Activated naive CD4-positive, alpha-beta T cell treated with anti-CD3 and anti-CD28 coated beads, Interleukin-2, amount 10 ng/mL, durations not matched to agents 7 days and 5 days (primary cell): ENCODE measurements at regions not wholly inside any gene's neighbourhood (a gene's known extent, or its start where the extent isn't known, plus 50 kb on each side); places are given as distances from the start of the nearest gene placed in this dataset.
"Not testable (repeated sequence)": the region's sequence is repeated elsewhere in the genome, so short reads cannot be mapped to it uniquely, and the experiment has no call there.

ENCODE experiments used
- CTCF ChIA-PET: fragments of 350-600 bp; sonication (Branson Sonifier 250); formaldehyde crosslinking; loops from one replicate; lab custom pipeline; 2021; ENCODE audit warnings: antibody characterized with exemption; lab: Charles Lee
- DNase-seq: peaks from one replicate; pipeline ENCODE4 v3.0.0-alpha.2; 2020
- H3K27ac Mint-ChIP-seq: one replicate; pipeline ENCODE4 v1.8.0; 2021; ENCODE audit warnings: mild to moderate bottlenecking, moderate library complexity, mixed read lengths
- H3K27me3 Mint-ChIP-seq: one replicate; pipeline ENCODE4 v1.8.0; 2021; ENCODE audit warnings: mild to moderate bottlenecking, mixed read lengths
- H3K36me3 Mint-ChIP-seq: one replicate; pipeline ENCODE4 v1.8.0; 2021; ENCODE audit warnings: mixed read lengths
- H3K4me1 Mint-ChIP-seq: one replicate; pipeline ENCODE4 v1.8.0; 2021; ENCODE audit warnings: mixed read lengths
- H3K4me3 Mint-ChIP-seq: one replicate; pipeline ENCODE4 v1.8.0; 2021; ENCODE audit warnings: mild to moderate bottlenecking, moderate library complexity, mixed read lengths
- H3K9me3 Mint-ChIP-seq: one replicate; pipeline ENCODE4 v1.8.0; 2021; ENCODE audit warnings: mixed read lengths

DNA sequence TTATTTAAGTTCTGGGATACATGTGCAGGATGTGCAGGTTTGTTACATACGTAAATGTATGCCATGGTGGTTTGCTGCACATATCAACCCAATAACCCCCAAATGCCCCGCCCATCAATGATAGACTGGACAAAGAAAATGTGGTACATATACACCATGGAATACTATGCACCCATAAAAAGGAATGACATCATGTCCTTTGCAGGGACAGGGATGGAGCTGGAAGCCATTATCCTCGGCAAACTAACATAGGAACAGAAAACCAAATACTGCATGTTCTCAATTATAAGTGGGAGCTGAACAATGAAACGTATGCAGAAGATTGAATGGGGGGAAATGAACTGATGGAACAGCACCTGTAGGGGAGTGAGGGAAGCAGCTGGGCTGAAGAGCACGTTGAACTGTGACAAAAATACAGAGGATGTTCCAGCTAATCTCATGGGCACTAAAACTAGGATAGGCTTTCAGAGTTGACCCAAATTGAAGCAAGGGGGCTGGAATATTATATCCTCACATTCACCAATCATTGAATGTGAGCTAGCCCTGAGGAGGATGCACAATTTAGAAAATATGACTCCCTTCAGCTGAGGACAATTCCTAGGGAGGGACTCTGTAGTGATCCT, 70.5 kb upstream of the OSMR start:
- Mint-ChIP-seq H3K36me3 (no peaks in the 10 kb centered on the region), H3K4me3 (no peak overlapping the region), H3K9me3 (no peaks in the 10 kb centered on the region), H3K27me3 (peaks cover 5% of the 10 kb centered on the region), H3K4me1 (no peaks in the 10 kb centered on the region), H3K27ac (no peak overlapping the region)
- no peak for DNase-seq
- CTCF ChIA-PET, result no interaction called here

DNA sequence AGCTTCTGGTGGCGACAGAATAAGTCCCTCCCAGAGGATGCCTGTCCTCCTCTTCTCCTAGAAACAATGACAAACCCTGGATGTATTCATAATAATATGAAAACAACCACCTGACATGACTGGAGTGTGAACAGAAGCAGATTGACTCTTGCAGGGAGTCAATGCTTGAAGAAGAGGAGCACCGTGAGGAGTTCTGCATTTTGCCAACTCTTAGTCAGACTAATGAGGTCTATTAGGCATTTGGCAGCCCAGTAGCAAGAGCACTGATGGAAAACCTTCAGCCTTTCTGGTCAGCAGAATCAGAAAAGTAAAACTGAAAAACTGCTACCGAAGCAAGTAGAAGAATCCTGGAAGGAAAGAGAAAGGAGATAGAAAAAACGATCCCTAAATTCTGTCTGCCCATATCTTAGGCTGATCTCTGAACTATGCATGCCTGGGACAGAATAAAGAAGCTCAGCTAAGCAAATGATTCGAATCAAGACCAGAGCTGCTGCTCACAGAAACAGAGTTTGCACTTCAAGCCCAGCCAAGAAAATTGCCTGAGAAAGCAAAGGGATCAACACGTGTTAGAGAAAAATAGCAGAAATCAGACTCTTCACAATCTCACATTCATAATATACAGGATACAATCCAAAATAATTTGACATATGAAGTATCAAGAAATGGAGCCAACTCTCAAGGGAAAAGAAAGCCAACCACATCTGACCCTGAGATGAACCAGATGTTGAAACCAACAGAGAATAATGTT, 69.5 kb upstream of the OSMR start:
- Mint-ChIP-seq H3K4me1 (no peaks in the 10 kb centered on the region), H3K9me3 (no peaks in the 10 kb centered on the region), H3K4me3 (no peak overlapping the region), H3K27me3 (peaks cover 3% of the 10 kb centered on the region), H3K36me3 (no peaks in the 10 kb centered on the region), H3K27ac (no peak overlapping the region)
- CTCF ChIA-PET, result no interaction called here
- no peak for DNase-seq

GRCh38 chr5:38777111-38777510, 68.7 kb upstream of the OSMR start:
- Mint-ChIP-seq H3K9me3 (no peaks in the 10 kb centered on the region), H3K4me3 (no peak overlapping the region), H3K27me3 (peaks cover 3% of the 10 kb centered on the region), H3K36me3 (no peaks in the 10 kb centered on the region), H3K4me1 (no peaks in the 10 kb centered on the region), H3K27ac (no peak overlapping the region)
- CTCF ChIA-PET, result no interaction called here
- no peak for DNase-seq

- Mint-ChIP-seq H3K27me3 (no peaks in the 10 kb centered on the region), H3K4me1 (no peaks in the 10 kb centered on the region), H3K4me3 (no peak overlapping the region), H3K27ac (no peak overlapping the region), H3K9me3 (no peaks in the 10 kb centered on the region), H3K36me3 (no peaks in the 10 kb centered on the region)
- CTCF ChIA-PET, result no interaction called here
- DNase-seq, result no peak
These were observed 65.5 kb upstream of the OSMR start for GRCh38 chr5:38780316-38780715.

- H3K36me3 Mint-ChIP-seq, result no peaks in the 10 kb centered on the region
- H3K27ac Mint-ChIP-seq, result no peak overlapping the region
- DNase-seq, result no peak
- CTCF ChIA-PET, result no interaction called here
- H3K4me1 Mint-ChIP-seq, result no peaks in the 10 kb centered on the region
- H3K4me3 Mint-ChIP-seq, result no peak overlapping the region
- H3K27me3 Mint-ChIP-seq, result no peaks in the 10 kb centered on the region
- no peaks in the 10 kb centered on the region for H3K9me3 Mint-ChIP-seq
These were observed 64.9 kb upstream of the OSMR start for GRCh38 chr5:38780945-38781344.

- Mint-ChIP-seq H3K4me3 (no peak overlapping the region), H3K36me3 (no peaks in the 10 kb centered on the region), H3K4me1 (no peaks in the 10 kb centered on the region), H3K9me3 (no peaks in the 10 kb centered on the region), H3K27me3 (peaks cover 4% of the 10 kb centered on the region), H3K27ac (no peak overlapping the region)
- no peak for DNase-seq
- CTCF ChIA-PET, result interaction anchor here (1.1 kb wide), 1 partner anchor 362 kb away, joined by 3 read pairs; no protein-coding TSS in a partner anchor
These were observed 63.5 kb upstream of the OSMR start for GRCh38 chr5:38782180-38782835.

GRCh38 chr5:38783011-38783561, 62.7 kb upstream of the OSMR start:
- Mint-ChIP-seq H3K4me1 (no peaks in the 10 kb centered on the region), H3K27ac (no peak overlapping the region), H3K9me3 (no peaks in the 10 kb centered on the region), H3K36me3 (no peaks in the 10 kb centered on the region), H3K4me3 (no peak overlapping the region), H3K27me3 (peaks cover 4% of the 10 kb centered on the region)
- DNase-seq, result no peak
- CTCF ChIA-PET, result interaction anchor here (1.1 to 1.2 kb wide), 2 partner anchors 363 to 400 kb away, joined by 3 read pairs; no protein-coding TSS in a partner anchor

DNA sequence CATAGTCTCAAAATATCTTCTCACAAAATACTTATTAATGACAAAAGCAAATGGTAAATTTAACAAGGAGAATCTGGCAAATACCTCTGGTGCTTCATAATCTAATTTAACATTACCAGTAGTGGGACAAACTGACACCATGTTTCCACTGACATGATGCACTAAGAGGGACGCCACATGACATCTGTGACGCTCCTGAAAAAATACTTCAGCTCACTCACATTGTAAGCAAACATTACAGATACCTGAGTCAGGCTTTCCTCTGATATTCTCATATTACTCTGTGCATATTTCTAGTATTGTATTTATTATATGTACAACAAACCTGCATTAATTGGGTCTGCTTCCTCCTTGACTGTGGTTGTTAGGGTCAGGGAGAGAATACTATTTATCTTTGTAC, 56.7 kb upstream of the OSMR start:
- CTCF ChIA-PET, result no interaction called here
- Mint-ChIP-seq H3K4me3 (no peak overlapping the region), H3K9me3 (no peaks in the 10 kb centered on the region), H3K4me1 (no peaks in the 10 kb centered on the region), H3K36me3 (no peaks in the 10 kb centered on the region), H3K27me3 (peaks cover 4% of the 10 kb centered on the region), H3K27ac (no peak overlapping the region)
- DNase-seq, result no peak

DNA sequence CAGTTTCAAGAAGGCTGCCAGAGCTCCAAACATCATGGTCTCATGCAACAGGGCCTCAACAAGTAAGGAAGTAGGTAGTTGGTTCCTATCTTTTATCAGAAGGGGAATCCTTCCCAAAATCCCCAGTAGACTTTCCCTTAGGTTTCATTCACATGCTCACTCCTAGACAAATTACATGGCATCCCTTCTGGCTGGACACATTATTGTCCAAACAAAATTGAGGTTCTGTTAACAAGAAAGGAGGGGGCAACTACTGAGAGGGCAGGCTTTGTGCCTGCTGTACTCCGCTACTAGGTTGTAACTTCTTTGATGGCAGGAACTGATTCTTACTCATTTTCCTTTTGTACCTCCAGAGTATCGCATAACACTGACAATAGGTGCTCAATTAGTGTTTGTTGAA, 56.0 kb upstream of the OSMR start:
- Mint-ChIP-seq H3K36me3 (no peaks in the 10 kb centered on the region), H3K27me3 (peaks cover 4% of the 10 kb centered on the region), H3K27ac (no peak overlapping the region), H3K4me3 (no peak overlapping the region), H3K4me1 (no peaks in the 10 kb centered on the region), H3K9me3 (no peaks in the 10 kb centered on the region)
- DNase-seq, result no peak
- CTCF ChIA-PET, result no interaction called here

GRCh38 chr5:38790268-38790667, 55.5 kb upstream of the OSMR start:
- Mint-ChIP-seq H3K27ac (no peak overlapping the region), H3K36me3 (no peaks in the 10 kb centered on the region), H3K4me1 (no peaks in the 10 kb centered on the region), H3K4me3 (no peak overlapping the region), H3K9me3 (no peaks in the 10 kb centered on the region), H3K27me3 (peaks cover 4% of the 10 kb centered on the region)
- CTCF ChIA-PET, result no interaction called here
- no peak for DNase-seq

GRCh38 chr5:38790891-38791290, 54.9 kb upstream of the OSMR start:
- Mint-ChIP-seq H3K27ac (no peak overlapping the region), H3K4me3 (no peak overlapping the region), H3K9me3 (no peaks in the 10 kb centered on the region), H3K36me3 (no peaks in the 10 kb centered on the region), H3K27me3 (peaks cover 4% of the 10 kb centered on the region), H3K4me1 (no peaks in the 10 kb centered on the region)
- DNase-seq, result no peak
- CTCF ChIA-PET, result no interaction called here

- no peaks in the 10 kb centered on the region for H3K27me3 Mint-ChIP-seq
- H3K4me3 Mint-ChIP-seq, result no peak overlapping the region
- no peaks in the 10 kb centered on the region for H3K4me1 Mint-ChIP-seq
- CTCF ChIA-PET, result no interaction called here
- H3K36me3 Mint-ChIP-seq, result no peaks in the 10 kb centered on the region
- H3K9me3 Mint-ChIP-seq, result no peaks in the 10 kb centered on the region
- DNase-seq, result no peak
- no peak overlapping the region for H3K27ac Mint-ChIP-seq
These were observed 52.7 kb upstream of the OSMR start for GRCh38 chr5:38793099-38793498.

DNA sequence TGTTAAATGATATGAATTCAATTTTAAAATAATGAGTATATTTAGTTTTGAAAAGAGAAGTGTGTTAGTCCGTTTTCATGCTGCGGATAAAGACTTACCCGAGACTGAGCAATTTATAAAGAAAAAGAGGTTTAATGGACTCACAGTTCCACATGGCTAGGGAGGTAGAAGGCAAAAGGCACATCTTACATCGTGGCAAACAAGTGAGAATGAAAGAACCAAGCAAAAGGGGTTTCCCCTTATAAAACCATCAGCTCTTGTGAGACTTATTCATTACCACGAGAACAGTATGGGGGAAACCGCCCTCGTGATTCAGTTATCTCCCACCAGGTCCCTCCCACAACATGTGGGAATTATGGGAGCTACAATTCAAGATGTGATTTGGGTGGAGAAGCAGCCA, 51.8 kb upstream of the OSMR start:
- H3K27me3 Mint-ChIP-seq, H3K9me3 Mint-ChIP-seq, H3K4me3 Mint-ChIP-seq, DNase-seq, H3K27ac Mint-ChIP-seq, CTCF ChIA-PET, H3K36me3 Mint-ChIP-seq, H3K4me1 Mint-ChIP-seq: not testable (repeated sequence)

DNA sequence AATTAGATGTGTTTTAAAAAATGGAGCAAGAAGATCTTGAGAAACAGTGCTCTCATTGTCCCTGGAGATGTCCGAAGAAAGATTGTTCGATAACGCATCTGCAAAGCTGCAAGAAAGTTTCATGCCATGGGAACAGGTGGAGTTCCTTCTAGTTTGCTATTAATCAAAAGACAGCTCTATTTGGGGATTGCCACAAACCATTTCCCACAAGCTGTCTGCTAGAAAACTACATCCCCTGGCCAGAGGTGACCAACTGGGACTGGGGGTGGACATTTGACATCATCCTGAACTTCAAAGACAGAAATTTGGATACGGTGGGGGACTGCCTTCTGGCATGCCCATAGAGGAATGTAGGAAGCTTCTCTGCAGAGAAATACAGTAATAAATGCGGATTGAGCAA, 50.8 kb upstream of the OSMR start:
- Mint-ChIP-seq H3K27me3 (no peaks in the 10 kb centered on the region), H3K27ac (no peak overlapping the region), H3K9me3 (no peaks in the 10 kb centered on the region), H3K36me3 (no peaks in the 10 kb centered on the region), H3K4me3 (no peak overlapping the region), H3K4me1 (no peaks in the 10 kb centered on the region)
- DNase-seq, result no peak
- CTCF ChIA-PET, result no interaction called here
